IPS-20b (cell line): ENCODE measurements at regions not wholly inside any gene's neighbourhood (a gene's known extent, or its start where the extent isn't known, plus 50 kb on each side); places are given as distances from the start of the nearest gene placed in this dataset.

Experiments used
- H3K27ac ChIP-seq: one replicate; pipeline ENCODE4 v1.5.1; 2013; ENCODE audit warnings: low read length
- H3K27me3 ChIP-seq: 2 replicates; pipeline ENCODE4 v1.6.1; 2013; ENCODE audit warnings: mild to moderate bottlenecking, low read length, inconsistent platforms; ENCODE audit not compliant: insufficient read depth
- H3K36me3 ChIP-seq: 2 replicates; pipeline ENCODE4 v1.6.1; 2013; ENCODE audit warnings: low read depth, mild to moderate bottlenecking, inconsistent platforms, low read length, moderate library complexity; ENCODE audit not compliant: insufficient read depth
- H3K4me1 ChIP-seq: 2 replicates; pipeline ENCODE4 v1.6.1; 2013; ENCODE audit warnings: mild to moderate bottlenecking, control low read depth, inconsistent platforms, low read length, moderate library complexity; ENCODE audit not compliant: insufficient read depth
- H3K4me3 ChIP-seq: 2 replicates; pipeline ENCODE4 v1.5.1; 2013; ENCODE audit warnings: mild to moderate bottlenecking, low read length, inconsistent platforms
- H3K9ac ChIP-seq: 2 replicates; pipeline ENCODE4 v1.6.1; 2013; ENCODE audit warnings: low read depth, mild to moderate bottlenecking, inconsistent platforms, low read length, moderate library complexity
- H3K9me3 ChIP-seq: 2 replicates; pipeline ENCODE4 v1.6.1; 2013; ENCODE audit warnings: mild to moderate bottlenecking, low read depth, low read length, inconsistent platforms; ENCODE audit not compliant: insufficient read depth

DNA sequence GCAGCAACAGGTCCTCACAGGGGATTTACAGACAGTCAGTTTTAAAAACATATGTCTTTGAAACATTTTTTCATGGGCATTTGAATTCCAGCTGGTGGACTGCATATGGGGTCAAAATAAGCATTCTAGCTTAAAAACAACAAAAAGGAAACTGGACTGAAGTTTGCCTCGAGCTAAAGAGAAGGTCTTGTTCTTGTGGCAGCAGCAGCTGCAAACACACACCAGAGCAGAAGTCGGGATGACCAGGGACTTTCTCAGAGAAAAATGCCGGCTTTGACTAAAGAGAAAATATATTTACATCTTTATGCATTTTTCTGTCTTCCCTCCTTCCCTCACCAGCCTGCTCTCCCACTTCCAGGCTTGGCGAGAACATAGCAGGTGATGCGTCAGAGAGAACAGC is 361.4 kb downstream of the CXCL12 start:
- Histone ChIP-seq H3K4me3 (no peak overlapping the region), H3K27me3 (no peaks in the 10 kb centered on the region), H3K36me3 (no peaks in the 10 kb centered on the region)

DNA sequence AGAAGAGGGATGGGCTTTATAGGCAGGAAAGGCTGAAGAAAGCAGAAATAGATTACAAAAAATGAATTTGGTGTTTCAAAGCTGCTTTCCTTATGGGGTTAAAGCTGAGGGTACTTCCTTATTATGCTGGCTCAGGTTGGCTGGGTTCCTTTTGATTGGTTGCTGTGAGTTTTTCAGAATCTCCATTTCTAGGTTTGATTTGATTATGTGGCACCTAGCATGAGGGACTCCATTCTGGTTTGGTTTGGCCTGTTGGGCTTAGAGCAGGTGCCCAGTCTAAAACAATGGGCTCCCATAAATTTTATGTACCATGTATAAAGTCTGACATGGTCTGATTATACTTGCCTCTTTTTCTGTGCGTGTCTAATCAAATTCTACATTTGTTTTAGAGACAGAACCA is 362.7 kb downstream of the CXCL12 start:
- H3K9me3 ChIP-seq, result peaks cover 3% of the 10 kb centered on the region; the same call in 1 of the 2 replicates
- H3K27me3 ChIP-seq, result no peaks in the 10 kb centered on the region
- H3K4me1 ChIP-seq, result no peaks in the 10 kb centered on the region
- H3K9ac ChIP-seq, result no peak overlapping the region
- H3K4me3 ChIP-seq, result no peak overlapping the region
- no peaks in the 10 kb centered on the region for H3K36me3 ChIP-seq
- no peak overlapping the region for H3K27ac ChIP-seq

More for the DNA sequence above, 361.4 kb downstream of the CXCL12 start:
- no peak overlapping the region for H3K27ac ChIP-seq
- H3K4me1 ChIP-seq, result no peaks in the 10 kb centered on the region
- peaks cover 3% of the 10 kb centered on the region; the same call in 1 of the 2 replicates for H3K9me3 ChIP-seq
- H3K9ac ChIP-seq, result no peak overlapping the region

DNA sequence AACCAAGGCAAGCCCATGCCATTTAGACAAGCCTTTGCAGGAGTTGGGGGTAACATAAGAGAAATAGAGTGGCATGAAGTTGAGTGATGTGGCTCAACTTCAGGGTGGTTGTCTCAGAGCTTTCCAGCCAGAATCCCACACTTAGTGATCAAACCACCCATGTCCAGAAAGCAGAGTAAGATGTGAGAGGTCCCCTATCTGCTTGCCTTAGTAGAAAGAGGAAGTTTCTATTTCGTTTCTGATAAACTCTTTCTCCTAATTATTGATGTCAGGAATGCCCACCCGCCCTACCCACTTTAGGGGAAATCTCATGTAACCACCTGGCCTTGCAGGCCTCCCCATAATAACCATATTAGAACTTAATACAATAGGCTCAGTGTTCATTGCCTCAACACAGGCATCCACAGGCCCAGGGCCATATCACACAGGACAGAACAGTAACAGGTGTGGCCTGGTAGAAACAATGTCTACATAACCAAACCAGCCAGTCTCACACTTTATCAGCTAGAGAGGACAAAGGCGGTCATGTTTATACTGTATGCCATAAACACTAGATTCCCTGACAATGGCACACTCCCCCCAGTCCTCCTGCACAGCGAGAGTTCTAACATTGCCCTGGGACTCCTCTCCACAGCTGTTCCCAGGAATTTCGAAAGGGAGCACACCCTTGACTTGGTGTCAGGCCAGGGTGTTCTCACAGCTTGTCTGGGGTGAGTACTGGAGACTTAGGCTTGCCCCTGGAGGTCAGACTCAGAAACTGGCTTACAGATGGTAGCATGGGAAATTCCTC is 364.4 kb downstream of the CXCL12 start:
- H3K9me3 ChIP-seq, result peaks cover 3% of the 10 kb centered on the region; the same call in 1 of the 2 replicates
- no peak overlapping the region for H3K9ac ChIP-seq
- no peaks in the 10 kb centered on the region for H3K4me1 ChIP-seq
- no peaks in the 10 kb centered on the region for H3K36me3 ChIP-seq
- no peaks in the 10 kb centered on the region for H3K27me3 ChIP-seq
- H3K4me3 ChIP-seq, result no peak overlapping the region
- no peak overlapping the region for H3K27ac ChIP-seq

DNA sequence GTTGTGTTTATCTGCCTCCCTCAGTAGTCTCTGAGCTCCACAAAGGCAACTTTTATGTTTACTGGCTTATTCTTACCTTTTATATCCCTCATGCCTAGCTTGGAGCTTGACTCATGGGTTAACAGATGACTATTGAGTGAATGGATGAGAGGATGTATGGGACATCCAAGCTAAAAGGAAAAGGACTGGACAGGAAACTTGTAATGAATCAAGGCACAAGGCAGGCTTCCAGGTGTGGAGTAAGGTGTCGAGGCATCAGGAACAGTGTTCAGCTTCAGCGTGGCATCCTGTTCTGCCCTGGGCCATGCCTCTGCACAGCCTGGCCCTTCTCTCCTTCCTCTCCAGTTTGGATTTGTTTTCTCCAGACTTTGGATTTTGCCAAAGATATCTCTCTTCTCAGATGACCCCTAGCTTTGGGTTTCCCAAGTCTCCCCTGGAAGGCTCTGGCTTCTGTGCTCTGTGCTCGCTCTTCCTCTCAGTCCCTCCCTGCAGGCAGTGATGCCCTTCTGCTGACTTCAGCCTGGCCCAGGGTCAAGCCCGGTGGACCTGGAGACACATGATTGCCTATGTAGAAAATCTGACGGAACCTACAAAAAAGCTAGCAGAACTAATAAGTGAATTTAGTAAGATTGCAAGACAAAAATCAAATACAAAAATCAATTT is 367.3 kb downstream of the CXCL12 start:
- H3K9ac ChIP-seq, result no peak overlapping the region
- H3K9me3 ChIP-seq, result peaks cover 3% of the 10 kb centered on the region; the same call in 1 of the 2 replicates
- no peaks in the 10 kb centered on the region for H3K27me3 ChIP-seq
- no peaks in the 10 kb centered on the region for H3K36me3 ChIP-seq
- H3K4me1 ChIP-seq, result no peaks in the 10 kb centered on the region
- no peak overlapping the region for H3K4me3 ChIP-seq
- no peak overlapping the region for H3K27ac ChIP-seq

DNA sequence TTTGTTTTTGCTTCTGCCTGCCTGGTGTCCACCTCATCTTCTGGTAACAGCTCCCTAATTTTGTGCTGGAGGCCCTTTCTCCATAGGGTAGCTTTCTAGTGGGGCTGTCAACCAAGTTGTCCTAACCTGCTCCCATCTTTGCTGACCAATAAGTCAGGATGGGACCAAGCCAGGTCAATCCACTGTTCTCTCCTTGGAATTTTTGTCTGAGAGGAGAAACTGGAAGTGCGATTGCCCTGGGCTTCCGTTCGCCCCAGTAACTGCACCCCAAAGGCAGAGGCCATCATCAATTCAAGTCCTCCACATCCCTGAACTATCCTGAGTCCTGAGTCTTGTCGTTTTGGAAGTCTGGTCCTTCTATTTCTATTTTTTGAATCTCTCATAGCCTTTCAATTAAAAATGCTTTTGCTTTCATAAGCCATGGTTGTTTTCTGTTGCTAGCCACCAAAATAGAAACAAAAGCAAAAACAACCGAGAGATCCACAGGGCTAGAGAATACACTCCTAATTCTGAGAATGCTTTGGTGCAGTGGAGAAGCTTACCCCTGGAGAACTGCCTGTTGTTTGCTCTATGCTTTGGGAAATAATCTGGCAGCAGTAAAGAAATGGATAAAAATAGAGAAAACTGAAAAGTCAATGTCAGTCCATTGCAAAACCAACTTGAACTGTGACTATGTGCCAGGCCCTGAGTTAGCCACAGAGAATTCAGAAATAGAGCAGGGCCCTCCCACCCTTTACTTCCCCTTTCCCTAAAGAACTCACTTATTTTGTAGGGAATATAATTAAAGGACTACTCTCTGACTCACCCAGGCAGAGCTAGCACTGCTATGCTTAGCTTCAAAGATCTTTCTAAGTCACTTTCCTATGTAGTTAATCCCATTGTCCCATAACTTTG is 368.1 kb downstream of the CXCL12 start:
- Histone ChIP-seq H3K4me1 (no peaks in the 10 kb centered on the region), H3K9ac (no peak overlapping the region), H3K27ac (no peak overlapping the region), H3K9me3 (peaks cover 3% of the 10 kb centered on the region; the same call in 1 of the 2 replicates), H3K4me3 (no peak overlapping the region), H3K27me3 (no peaks in the 10 kb centered on the region), H3K36me3 (no peaks in the 10 kb centered on the region)

DNA sequence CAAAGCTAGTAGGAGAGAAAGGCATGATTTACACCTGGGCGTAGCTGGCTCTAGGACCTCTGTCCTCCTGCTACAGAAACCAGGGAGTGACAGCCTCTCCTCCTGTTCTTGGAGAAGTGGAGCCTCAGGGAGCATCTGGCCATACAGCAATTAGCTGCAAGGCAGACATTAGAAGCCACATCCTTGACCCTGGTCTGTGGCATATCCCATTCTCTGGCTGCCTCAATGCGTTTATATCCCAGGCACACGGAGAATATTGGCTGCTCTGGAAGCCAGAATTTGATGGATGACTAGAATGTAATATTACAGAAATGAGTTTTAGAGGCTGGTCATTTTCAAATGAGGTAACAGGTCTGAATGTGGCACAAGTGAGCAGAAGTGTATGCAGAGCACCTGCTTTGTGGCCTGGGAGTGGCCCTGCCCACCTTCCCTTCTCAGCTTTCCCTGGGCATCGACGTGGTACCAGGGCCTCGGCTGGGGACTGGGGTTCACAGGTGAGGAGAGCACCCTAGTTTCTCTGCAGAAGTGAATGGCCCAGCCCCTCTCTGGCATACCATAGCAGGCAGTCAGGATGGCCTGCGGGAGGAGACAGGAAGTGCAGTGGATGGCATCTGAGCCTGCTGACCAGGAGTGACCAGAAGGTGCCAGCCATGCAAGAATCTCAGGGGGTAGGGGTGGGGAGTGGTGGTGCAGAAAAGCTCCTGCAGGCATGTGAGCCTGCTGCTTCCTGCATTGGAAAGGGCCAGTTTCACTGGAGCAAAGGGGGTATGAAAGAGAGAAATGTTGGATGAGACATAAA is 367.2 kb upstream of the ZNF32 start:
- Histone ChIP-seq H3K27ac (no peak overlapping the region), H3K27me3 (no peaks in the 10 kb centered on the region), H3K9me3 (peaks cover 3% of the 10 kb centered on the region; the same call in 1 of the 2 replicates), H3K4me3 (no peak overlapping the region), H3K4me1 (no peaks in the 10 kb centered on the region), H3K36me3 (no peaks in the 10 kb centered on the region), H3K9ac (no peak overlapping the region)

DNA sequence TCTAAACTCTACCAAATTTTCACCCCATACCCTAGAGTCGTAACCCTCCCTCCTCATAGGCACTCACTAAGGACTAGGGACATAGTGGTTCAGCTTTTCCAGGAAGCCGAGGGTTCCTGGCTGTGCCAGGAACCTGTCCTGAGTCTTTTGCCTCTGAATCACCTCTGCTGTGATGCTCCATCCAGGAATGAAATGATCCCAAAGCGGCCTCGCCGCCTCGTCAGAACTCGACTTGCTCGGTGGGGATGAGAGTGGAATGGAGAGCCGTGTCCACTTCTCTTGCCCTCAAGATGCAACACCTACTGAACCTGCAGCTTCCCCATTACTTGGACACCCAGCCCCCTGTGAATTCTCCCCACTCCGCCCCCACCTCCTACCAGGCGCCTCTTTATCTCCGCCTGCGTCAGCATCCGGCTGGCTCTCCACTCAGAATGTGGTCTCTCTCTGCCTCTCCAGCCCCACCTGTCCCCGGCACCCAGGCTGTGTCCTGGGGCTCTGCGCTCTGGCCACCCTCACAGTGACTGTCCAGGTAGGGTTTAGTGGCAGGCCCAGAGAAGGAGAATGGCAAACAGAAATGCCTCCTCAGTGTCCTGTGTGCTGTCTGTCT is 366.1 kb upstream of the ZNF32 start:
- no peak overlapping the region for H3K9ac ChIP-seq
- no peak overlapping the region for H3K4me3 ChIP-seq
- no peaks in the 10 kb centered on the region for H3K4me1 ChIP-seq
- no peak overlapping the region for H3K27ac ChIP-seq
- no peaks in the 10 kb centered on the region for H3K36me3 ChIP-seq
- peaks cover 3% of the 10 kb centered on the region; the same call in 1 of the 2 replicates for H3K9me3 ChIP-seq
- no peaks in the 10 kb centered on the region for H3K27me3 ChIP-seq

DNA sequence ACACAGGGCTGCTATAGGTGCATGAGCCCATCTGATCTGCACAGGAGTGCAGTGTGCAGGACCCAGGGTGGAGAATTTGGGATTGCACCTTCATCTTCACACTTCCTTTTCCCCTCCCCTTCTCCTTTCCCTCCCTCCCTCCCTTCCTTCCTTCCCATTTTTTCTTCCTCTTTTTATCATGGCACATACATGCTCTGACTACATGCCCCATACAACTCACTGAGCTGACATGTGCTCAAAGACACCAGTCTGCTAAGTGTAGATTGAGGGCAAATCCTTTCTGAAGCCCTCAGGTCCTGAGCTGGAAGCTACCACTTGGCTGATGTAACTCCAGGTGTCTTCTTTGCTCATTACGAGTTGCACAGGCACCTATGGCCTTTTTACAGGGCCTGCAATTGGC is 365.3 kb upstream of the ZNF32 start:
- H3K27ac ChIP-seq, result no peak overlapping the region
- no peaks in the 10 kb centered on the region for H3K4me1 ChIP-seq
- no peaks in the 10 kb centered on the region for H3K36me3 ChIP-seq
- no peak overlapping the region for H3K9ac ChIP-seq
- H3K9me3 ChIP-seq, result peaks cover under 1% of the 10 kb centered on the region; the same call in 1 of the 2 replicates
- H3K27me3 ChIP-seq, result no peaks in the 10 kb centered on the region
- H3K4me3 ChIP-seq, result no peak overlapping the region

DNA sequence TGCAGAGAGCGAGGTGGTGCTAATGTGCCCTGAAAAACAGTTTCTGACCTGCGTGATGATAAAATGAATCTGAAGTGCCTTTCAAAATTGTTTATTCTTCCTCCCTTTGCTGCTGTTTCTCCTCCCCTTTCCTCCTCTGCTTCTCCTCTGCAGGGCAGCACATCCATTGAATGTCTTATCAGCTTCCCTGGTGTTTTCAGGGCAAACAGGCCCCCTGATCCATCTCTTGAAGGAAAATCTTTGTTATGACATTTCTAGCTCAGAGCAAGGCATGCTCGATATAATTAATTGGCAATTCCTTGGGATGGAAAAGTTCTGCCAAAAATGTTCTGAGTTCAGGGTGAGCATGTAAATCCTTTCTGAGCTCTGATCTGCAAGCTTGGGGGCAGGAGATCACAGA is 364.2 kb upstream of the ZNF32 start:
- Histone ChIP-seq H3K27me3 (no peaks in the 10 kb centered on the region), H3K36me3 (no peaks in the 10 kb centered on the region), H3K9ac (no peak overlapping the region), H3K9me3 (no peaks in the 10 kb centered on the region), H3K4me1 (no peaks in the 10 kb centered on the region), H3K4me3 (no peak overlapping the region), H3K27ac (no peak overlapping the region)

DNA sequence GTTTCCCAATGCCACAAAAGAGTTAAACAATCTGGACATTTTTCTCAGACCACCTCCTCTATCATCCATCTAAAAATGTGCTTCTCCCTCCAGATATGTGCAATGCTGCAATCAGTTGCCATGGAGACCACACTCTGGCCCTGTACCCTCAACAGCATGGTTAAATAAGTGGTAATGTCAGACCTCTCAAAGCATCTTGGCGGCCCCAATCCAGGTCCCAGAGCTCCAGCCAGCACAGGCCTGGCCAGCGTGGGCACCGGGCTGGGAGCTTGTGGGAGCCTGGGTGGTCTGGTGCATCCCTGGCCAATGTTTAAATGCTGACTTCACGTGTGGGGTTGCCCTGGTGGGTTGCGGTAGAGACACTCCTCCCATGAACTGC is 362.9 kb upstream of the ZNF32 start:
- no peak overlapping the region for H3K4me3 ChIP-seq
- H3K4me1 ChIP-seq, result no peaks in the 10 kb centered on the region
- no peaks in the 10 kb centered on the region for H3K36me3 ChIP-seq
- no peak overlapping the region for H3K9ac ChIP-seq
- no peaks in the 10 kb centered on the region for H3K27me3 ChIP-seq
- H3K27ac ChIP-seq, result no peak overlapping the region
- no peaks in the 10 kb centered on the region for H3K9me3 ChIP-seq
